ENCODE measurements at regions not wholly inside any gene's neighbourhood (a gene's known extent, or its start where the extent isn't known, plus 50 kb on each side); places are given as distances from the start of the nearest gene placed in this dataset.
"Not testable (repeated sequence)": the region's sequence is repeated elsewhere in the genome, so short reads cannot be mapped to it uniquely, and the experiment has no call there.

DNA sequence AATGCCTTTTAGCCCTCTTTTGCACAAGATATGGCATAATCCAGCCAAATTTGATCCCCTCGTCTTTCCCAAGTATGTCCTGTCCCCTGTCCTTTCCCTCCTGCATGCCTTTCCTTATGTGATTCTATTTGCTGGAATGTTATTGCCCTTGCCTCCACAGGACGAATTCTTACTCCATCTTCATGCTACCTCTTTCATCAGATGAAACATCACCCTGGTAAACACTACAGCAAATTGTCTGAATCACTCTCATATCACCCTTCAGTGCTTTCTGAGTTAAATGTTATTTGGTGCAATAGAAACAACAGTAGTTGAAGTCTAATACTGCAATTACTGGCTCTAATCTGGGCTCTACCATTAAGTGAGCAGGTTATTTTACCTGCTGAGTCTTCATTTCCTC, 52.2 kb upstream of the FAT1 start:
- DNase-seq (ENCODE audit: low read depth): no peak

DNA sequence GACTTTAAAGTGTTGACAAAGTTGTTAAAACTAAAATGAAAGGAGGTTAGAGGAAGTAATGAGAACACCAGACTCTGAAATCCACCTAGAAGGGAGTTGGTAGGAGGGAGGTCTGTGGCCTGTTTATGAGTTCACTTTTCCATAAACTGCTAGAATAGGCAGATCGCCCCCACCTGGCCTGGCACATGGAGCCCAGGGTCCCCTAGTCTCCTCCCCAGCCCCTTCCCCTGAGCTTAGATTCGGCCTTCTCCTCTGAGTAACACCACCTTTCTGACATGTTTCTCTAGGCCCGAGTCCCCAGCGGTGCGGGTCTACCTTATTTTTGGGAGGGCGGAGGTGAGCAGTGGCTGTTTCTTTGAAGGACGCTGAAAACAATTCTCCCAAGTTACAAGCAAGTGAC, 54.5 kb upstream of the FAT1 start:
- no peak for DNase-seq (ENCODE audit: low read depth)

DNA sequence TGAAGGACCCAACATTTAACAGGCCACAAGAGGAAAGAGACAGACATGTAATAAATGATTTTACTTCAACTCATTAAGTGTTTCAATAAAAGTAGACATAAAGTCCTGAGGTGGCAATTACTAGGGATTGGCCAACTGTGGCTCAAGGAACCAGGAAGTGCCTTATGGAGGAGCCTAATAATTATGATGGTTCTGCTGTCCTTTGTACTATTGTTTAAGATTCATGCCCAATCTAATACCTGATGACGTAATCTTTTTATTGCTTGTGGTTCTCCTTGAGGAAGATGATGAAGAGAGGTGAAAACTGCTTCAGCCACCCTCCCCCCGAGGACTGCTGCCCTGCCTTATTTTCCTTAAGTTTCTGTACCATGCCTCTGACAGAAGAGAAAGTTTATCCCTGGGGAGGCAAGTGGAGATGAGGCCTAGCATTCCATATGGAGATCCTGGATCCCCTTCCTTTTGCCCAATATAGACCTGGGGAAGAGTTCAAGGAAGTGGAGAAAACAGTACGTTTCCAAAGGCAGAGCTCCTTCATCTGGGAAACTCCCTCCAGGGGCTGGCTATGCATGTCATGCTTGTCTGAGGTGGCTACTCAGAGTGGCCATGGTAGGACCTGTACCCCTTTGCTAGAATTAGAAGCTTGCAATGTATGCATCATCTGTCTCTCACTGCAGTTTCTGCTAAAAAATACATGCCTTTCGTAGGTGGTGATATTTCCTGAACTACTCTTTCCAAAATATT, 56.8 kb upstream of the FAT1 start:
- no peak for DNase-seq (ENCODE audit: low read depth)

DNA sequence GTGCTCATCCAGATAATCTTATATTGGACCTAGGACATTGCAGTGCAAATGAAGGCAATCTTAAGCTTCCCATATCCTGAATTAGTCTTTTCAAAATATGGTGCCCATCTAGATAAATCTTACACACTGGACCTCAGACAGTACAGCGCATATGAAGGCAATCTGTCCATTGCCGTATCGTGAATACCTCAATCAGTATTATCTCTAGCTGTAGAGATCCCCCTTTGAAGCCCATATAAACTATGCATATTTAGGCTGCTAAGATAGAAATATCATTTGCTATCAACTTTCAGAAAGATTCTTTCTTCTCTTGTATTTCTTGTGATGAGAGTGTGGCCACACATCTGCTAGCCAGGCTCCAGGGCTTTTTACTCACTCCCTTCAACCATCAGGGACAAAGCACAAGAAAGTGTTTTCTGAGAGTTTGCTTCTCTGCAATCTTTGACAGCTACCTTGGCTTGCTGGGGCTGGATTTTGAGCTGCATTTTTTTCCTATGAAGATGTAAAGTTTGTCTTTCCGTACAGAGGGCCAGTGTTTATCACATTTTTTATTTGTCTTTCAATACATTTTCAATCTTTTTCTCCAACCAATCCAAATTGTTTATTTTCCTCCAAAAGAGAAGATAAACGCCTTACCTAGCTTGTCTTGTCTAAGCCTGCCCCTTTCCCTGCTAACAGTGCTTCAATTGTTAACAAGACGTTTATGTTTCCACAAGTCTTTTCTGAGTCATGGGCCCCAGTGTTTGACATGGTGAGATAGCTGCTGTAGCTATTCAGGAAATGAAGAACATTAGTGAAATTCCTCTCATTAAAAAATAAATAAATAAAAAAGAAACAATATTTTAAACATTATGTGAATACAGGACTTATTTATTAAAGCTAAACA, 57.6 kb upstream of the FAT1 start:
- DNase-seq (ENCODE audit: low read depth): no peak

DNA sequence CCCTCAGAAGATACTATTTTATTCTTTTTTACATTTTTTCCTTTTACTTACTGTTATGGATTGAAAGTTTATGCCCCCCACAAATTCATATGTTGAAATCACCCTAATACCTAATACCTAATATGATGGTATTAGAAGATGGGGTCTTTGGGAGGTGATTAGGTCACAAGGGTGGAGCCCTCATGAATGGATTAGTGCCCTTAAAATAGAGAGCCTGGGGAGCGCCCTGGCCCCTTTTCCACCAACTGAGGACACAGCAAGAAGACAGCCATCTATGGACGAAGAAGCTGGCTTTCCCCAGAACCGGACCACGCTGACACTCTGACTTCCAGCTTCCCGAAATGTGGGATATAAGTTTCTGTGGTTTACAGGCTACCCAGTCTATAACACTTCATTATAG, 58.6 kb upstream of the FAT1 start:
- DNase-seq (ENCODE audit: low read depth): no peak

DNA sequence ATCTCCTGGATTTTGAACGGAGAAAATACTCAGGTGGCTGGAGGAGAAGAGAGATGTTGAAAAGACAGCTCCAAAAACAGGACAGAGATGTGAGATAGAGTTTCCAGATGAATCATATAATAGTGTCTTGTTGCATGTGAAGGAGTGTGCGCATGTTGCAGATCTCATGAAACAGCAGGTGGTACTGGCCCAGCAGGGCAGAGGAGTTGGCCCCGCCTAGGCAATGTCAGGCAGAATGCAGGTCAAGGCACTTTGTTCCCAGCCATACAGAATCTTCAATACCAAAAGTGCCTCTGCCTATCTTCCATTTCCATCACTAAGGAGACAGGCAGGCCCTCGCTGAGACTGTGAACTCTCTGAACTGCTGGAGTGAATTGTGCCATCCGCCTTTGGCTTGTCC, 63.9 kb upstream of the FAT1 start:
- no peak for DNase-seq (ENCODE audit: low read depth)

DNA sequence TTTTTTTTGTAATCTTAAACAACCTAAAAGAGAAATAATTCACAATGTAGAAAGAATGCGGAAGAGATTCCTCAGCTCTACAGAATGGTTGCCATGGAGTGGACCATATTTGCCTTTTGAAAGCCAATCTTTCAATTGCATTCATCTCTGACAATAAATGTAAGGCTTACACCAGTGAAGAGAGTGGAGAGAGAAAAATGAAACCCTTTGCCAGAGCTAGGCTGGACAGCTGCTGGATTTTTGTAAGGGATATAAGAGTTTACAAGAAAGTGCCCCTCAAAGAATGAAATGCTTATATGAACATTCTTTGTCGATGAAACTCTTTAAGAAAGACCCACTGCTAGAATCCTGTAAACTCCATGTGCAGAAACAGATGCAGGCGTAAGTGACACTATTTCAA, 66.0 kb upstream of the FAT1 start:
- DNase-seq (ENCODE audit: low read depth): no peak

DNA sequence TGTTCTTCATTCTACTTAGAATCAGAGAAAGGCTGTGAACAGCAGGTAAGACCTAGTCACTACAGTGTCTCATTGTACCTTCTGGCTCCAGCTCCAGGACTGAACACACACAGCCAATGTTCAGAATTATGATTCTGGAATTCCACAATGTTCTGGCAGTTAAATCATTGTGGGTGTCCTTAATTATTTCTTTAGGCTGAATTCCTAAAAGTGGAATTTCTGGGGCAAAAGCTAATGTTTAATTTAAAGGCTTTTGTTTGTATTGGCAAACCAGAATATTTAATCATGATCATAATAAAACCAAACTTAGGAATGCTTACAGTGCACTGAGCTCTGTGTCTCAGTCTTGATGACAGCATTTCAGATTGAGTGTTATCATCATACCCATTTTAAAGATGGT, 67.0 kb upstream of the FAT1 start:
- no peak for DNase-seq (ENCODE audit: low read depth)

DNA sequence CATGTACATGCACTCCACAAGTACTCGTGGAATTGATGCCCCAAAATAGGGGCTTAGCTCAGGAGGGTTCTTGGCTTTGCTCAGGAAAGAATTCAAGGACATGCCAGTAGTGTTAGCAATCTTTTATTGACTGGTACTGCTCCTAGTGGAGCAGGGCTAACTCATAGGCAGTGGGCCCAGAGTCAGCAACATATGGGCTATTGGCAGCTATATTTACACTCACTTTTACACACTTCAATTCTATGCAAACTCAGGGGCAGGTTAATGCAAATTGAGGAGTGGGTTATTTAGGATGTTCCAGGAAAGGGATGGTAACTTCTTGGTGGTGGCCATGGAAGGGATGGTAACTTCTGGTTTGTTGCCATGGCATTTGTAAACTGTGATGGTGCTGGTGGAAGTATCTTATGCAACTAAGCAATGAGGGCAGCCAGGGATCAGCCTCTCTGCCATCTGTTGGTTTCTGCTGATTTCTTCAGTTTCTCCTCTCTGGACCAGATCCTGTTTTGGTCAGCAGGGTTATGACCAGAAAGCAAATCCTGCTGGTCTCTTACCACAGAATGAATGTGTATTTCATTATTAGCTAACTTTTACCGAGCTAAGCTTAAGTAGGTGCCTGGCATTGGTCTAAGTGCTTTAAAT, 69.2 kb upstream of the FAT1 start:
- no peak for DNase-seq (ENCODE audit: low read depth)

DNA sequence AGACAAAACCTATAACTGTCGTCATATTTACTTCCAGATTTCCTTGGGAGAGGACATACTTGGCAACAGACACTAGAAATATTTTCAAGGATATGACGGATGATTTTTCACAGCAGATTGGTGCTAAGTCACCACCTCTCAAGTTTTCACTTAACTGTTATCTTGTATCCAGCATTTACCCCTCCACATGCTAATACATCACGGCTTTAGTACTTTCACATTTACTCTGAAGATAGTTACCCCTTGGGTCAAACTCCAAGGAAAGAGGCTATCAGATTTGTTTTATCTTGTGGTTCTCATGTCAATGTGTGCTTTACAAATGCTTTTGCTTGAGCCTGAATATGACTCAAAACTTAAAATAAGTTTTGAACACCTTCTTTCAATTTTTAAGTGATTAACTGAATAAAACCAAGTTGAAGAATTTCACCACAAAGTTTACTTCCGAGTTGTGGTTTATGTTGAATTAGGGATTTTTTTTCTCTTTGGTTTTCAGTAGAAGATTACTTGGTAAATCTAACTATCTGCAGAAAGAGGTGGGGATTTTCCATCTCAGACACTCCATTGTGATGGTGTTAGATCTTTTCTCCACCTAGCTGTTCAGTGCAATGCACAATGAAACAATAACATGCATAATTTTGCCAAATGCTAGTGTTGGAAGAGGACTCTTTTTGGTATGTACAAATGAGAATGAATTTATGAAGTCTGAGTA, 75.4 kb upstream of the FAT1 start:
- no peak for DNase-seq (ENCODE audit: low read depth)

DNA sequence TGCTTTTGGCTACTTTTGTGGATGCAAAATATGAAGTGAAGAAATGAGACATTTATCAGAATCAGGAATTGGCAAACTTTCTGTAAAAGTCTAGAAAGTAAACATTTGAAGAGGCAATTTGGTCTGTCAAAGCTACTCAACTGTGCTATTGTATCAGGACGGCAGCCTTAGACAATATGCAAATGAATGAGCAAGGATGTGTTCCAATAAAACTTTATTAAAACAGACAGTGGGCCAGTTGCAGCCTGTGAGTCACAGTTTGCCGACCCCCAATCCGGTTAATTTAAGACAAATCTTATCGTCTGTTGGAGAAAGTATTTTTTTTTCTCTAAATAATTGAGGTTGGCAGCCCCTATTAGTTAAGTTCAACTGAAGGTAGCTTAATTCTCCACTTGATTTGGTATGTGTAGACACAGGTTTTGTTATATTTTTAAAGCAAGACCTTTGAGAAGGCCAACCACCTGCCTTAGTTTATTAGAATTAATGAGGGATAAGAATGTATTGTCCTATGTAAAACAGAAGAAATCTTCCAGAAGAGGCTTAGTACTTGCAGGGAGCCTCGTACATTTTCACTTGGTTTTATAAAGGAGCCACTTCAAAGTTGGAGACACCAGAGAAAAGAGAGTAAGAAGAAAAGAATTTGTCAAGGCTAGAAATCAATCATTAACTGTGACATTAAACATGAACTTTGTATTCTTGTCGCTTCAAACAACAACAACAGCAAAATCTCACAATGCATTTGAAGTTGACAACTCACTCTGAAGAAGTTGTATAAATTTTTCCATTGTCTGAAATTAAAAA, 81.6 kb upstream of the FAT1 start:
- no peak for DNase-seq (ENCODE audit: low read depth)

DNA sequence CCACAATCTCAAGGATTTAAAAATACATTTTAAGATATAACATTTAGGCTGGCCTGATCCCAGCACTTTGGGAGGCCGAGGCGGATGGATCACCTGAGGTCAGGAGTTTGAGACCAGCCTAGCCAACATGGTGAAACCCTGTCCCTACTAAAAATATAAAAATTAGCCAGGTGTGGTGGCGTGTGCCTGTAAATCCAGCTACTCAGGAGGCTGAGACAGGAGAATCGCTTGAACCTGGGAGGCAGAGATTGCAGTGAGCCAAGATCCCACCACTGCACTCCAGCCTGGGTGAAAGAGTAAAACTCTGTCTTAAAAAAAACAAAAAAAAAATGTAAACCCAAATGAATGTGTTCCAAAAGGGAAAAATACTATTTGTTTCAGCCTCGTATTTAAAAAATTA, 82.3 kb upstream of the FAT1 start:
- DNase-seq (ENCODE audit: low read depth): not testable (repeated sequence)

DNA sequence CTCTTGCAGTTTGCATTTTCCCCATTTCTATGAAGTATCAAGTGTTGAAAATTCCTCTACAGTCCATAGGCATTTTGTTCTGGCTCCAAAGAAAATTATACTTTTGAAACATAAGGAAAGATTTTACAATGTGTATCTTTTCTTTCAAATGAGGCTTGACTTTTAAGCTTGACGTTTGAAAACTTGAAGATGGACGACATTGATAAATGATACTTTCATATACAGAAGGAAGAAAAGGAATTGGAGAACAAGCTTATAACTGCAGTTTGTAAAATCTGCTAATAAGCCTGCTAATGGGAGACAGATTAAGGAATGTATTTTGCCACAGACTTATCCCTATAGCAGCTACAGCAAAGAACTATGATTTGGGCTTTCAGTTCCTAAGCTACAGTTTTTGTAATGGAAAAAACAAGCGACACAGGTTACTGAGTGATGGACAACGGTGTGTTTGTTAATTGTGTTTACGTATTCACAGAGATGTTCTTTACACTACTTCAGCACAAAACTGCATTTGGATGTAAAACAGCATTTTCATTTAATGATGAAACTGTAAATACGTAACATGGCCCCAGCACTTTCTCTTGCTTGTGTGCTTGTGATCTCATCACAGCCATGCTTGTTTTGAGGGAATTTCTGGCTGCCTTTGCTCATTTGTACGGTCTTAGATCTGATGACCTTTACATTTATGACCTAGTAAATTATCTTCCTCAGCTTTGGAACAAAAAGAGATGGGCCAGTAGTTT, 83.2 kb upstream of the FAT1 start:
- DNase-seq (ENCODE audit: low read depth): no peak

DNA sequence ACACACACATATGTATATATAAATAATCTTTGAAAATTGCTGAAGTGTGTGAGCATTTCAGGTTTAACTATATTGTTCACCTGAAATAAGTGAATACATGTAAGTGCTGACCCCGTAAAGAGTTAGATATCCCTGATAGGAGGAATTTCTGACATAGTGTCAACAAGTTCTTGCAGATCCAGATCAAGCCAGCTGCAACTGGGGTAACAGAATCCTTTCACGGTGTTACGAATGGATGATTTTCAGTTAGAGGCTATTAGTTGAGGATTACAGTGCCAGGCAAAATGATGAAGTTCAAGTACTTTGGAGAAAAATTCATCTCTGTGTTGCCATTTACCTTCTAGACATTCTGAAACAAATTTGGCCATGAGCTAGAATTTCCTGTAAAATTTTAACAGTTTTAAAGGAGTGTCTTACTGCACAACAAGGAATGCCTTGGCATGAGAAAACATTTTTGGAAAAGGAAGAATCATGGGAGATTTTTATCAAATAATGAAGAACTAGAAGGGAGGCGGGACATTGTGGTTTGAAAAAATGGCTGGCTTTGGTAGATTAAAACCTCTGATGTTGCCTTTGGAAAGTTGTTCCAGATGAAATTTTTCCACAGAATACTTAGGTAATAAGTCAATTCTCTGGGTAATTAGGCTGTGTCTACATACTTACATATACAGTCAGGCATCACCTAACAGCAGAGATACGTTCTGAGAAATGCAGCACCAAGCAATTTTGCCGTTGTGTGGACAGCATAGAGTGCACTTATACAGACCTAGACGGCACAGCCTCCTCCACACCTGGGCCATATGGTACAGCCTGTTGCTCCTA, 84.4 kb upstream of the FAT1 start:
- no peak for DNase-seq (ENCODE audit: low read depth)

DNA sequence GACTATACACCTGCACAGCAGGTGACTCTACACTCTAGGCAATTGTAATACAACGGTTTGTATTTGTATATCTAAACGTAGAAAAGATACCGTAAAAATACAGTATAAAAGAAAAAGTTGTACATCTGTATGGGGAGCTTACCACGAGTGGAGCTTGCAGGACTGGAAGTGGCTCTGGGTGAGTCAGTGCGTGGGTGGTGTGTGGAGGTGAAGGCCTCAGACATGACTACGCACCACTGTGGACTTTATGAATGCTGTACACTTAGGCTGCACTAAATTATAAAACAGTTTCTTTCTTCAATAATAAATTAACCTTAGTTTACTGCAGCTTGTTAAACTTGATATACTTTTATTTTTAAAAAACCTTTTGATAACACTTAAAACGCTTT, 85.0 kb upstream of the FAT1 start:
- no peak for DNase-seq (ENCODE audit: low read depth)

DNA sequence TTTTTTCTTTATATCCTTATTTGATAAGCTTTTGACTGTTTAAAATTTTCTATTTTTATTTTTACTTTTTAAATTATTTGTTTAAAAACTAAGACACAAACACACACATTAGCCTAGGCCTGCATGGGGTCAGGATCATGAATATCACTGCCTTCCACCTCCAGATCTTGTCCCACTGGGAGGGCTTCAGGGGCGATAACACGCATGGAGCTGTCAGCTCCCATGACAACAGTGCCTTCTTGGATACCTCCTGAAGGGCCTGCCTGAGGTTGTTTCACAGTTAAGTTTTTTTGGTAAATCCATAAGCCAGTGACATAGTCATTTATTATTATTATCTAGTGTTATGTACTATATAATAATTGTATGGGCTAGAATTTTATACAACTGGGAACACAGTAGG, 85.4 kb upstream of the FAT1 start:
- DNase-seq (ENCODE audit: low read depth): no peak

DNA sequence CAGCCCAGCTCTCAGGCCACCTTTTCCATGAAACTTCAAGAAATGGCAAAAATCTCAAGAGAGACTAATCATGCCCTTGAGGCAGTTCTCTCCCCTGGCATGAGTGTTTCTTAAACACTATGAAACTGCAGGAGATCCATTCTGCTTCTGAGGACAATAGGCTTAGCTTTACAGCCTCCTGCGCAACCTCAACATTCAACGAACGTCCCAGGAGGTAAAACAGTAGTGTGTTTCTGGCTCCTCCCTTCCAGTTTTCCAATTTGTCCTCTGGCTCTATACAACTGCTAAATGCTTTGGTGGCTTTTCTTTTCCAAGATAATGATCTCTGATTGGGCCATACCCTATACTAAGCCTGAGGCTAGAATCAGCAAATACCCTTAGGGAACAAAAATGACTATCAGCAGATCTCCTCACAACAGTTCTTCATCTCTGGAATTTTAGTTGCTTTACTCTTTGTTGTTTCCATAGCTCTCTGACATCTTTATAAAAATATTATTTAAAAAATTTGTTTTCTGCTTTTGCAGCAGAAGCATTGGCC, 87.0 kb upstream of the FAT1 start:
- no peak for DNase-seq (ENCODE audit: low read depth)

DNA sequence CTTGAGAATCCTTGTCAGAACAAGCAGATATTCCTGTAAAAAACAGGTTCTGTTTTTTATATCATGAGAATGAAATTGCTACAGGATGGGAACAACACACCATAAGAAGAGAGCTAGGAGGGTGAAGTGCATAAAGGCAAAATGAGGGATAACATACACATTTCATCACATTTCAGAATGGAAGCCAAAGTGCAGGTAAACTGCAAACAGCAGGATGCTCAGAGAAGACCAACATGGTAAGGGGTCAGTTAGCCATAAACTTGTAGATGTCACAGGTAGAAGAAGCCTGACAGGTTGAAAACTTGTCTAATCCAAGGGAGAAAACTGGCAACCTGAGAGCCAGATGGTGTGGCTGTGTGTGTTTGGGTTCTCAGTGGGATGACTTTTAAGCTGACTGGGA, 88.9 kb upstream of the FAT1 start:
- no peak for DNase-seq (ENCODE audit: low read depth)

DNA sequence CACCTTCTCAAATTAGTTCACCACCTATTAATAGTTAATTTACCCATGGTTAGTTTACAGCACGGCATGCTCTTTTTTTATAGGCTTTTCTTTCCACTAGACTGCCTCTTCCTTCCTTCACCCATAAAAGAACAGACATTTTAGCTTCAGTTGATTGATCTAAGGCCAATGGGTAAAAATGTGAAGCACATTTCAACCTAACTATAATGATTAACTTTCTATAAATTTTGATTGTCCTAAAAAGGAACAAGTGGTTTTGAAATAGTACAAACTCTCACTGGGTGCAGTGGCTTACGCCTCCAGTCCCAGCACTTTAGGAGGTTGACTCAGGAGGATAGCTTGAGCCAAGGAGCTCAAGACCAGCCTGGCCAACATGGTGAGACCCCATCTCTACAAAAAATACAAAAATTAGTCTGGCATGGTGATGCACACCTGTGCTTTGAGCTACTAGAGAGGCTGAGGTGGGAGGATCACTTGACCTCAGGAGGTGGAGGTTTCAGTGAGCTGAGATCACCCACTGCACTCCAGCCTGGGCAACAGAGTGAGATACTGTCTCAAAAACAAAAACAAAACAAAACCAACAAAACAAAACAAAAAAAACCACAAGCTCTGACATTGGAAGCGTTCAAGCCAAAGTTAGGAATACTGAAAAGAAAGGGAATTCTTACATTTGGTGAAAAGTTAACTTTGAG, 89.9 kb upstream of the FAT1 start:
- DNase-seq (ENCODE audit: low read depth): no peak

All from CMK (cell line).